ENCODE measurements at regions not wholly inside any gene's neighbourhood (a gene's known extent, or its start where the extent isn't known, plus 50 kb on each side); places are given as distances from the start of the nearest gene placed in this dataset.
"Not testable (repeated sequence)": the region's sequence is repeated elsewhere in the genome, so short reads cannot be mapped to it uniquely, and the experiment has no call there.

DNA sequence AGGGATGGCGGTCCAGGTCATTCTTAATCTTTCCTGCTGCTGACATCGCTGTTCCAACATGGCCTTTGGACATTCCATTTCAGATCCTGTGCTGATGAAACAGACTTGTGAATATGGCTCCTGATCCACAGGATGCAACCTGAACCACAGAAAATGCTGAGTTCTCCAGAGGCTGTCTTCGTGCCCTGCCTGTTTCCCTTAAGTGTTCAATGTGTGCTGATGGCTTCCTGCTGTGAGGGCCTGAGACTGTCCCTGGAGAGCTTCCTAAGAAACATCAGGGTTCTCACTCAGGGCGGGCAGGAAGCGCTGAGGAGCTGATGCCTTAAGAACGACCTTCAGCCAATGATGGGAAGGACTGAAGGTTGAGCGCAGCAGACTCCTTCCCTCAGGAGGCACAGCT, 909.4 kb downstream of the UQCRFS1 start:
- DNase-seq = no peak

DNA sequence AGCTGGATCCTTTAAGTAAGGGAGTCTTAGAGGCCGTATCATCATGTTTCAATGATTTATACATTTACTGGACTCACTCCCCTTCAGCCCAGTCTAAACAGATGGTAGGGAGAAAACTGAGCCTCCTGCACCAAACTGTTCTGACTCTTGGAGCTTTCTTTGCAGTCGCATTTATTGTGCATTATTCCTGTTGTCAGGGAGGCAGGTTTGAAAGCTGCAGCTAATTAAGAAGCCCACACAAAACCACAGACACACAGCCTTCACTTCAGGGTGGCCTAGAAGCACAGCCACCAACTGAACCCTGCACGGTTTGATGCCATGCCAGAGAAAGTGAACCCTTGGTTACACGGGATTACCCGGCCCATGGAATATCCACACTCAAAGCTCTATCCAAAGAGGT, 911.0 kb downstream of the UQCRFS1 start:
- DNase-seq = no peak

DNA sequence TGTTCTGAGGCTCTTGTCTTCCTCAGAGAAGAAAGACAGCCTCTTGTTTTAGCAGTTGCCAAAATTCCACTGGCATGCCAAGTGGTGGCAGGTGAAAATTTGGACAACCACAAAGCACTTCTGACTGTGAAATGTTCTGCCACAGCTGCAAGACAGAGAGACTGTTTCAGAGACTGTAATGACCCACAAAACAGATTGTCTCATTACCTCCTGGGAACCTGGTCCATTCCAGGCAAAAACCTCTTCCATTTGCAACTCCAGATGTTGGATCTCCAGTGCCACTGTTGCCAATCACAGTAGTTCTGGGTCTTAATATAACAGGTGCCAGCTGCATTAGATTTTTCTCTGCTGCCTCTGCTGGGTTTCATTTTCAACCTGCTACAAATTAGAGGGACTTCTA, 911.5 kb downstream of the UQCRFS1 start:
- DNase-seq = no peak

DNA sequence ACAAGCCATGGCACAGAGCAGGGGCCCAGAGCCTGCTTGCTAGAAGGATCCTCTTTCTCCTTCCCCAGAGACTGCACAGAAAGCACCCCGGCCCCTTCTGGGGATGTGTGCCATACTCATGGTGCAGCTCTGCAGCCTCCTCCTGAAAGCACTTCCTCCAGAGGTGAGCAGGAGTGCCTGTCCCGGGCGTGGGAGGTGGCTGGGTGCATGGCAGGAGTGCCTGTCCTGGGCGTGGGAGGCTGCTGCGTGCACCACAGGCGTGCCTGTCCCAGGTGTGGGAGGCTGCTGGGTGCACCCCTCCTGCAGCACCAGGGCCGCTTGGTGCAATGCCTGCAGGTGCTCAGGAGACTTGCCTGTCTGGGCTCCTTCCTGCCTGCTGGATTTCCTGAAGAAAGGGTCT, 913.3 kb downstream of the UQCRFS1 start:
- DNase-seq = no peak

DNA sequence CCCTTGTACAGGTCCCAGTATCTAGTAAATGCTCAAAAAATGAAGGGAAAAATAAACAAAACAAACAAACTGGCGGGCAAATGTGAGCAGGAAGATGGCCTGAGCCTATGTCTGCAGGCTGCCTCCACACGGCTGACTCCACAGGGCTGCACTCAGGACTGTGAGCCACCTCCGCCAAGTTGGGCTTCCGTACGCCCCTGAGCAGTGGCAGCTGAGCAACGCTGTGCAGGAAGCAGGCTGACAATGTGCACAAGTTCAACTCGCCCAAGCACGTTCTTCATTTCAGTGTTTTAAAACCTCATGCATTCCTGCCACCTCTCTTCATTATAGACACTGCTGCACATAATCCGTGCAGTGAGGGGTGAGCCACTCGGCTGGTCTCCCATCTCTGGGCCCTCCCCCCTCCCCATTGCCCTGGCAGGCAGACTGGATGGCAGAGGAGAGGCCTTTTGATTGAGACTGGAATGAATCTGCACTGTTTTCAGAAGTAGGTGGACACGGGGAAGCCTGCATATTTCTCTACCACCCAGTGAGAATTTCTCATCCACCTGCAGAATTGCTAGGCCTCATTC, 915.3 kb downstream of the UQCRFS1 start:
- no peak for DNase-seq

DNA sequence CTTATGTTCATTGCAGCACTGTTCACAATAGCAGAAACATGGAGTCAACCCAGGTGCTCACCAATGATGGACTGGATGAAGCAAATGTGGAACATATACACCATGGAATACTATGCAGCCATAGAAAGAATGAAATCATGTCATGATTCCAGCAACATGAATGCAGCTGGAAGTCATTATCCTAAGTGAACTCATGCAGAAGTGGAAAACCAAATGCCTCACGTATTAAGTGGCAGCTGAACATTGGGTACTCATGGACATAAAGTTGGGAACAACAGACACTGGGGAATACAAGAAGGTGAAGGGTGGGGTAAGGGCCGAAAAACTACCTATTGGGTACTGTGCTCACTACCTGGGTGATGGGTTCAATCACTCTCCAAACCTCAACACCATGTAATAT, 915.9 kb downstream of the UQCRFS1 start:
- DNase-seq = no peak

DNA sequence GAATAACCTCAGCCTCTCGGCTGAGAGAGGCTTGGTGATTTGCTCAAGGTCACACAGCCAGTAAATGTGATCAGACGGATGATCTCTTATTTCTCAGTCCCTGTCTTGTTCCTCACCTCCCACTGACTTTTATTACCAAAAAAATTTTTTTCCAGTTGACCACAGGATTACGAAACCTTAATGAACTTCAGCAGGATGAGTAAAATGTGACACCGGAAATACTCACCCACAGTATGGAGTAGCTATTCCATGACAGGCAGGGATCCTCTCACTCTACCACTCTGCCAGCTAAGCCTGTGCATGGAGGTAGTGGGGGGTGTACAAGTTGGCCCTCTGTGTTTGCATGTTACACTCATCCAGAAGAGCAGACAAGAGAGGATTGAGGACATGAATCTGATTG, 916.4 kb downstream of the UQCRFS1 start:
- no peak for DNase-seq

- not testable (repeated sequence) for DNase-seq
Observed at GRCh38 chr19:28294975-28295374, 918.0 kb downstream of the UQCRFS1 start.

- DNase-seq = no peak
Observed at GRCh38 chr19:28294395-28294794, 918.6 kb downstream of the UQCRFS1 start.

DNA sequence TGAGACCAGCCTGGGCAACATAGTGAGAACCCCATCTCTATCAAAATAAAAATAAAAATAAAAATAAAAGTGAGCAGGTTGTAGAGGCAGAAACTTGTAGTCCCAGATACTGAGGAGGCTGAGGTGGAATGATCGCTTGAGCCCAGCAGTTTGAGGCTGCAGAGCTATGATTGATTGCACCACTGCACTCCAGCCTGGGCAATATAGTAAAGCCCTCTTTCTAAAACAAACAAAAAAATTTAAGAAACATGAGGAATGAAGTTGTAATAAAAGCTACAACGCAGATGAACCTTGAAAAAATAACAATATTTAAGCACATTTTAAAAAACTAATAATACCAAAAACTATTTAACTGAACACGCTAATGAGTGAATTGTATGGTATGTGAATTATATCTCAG, 919.3 kb downstream of the UQCRFS1 start:
- DNase-seq = no peak

DNA sequence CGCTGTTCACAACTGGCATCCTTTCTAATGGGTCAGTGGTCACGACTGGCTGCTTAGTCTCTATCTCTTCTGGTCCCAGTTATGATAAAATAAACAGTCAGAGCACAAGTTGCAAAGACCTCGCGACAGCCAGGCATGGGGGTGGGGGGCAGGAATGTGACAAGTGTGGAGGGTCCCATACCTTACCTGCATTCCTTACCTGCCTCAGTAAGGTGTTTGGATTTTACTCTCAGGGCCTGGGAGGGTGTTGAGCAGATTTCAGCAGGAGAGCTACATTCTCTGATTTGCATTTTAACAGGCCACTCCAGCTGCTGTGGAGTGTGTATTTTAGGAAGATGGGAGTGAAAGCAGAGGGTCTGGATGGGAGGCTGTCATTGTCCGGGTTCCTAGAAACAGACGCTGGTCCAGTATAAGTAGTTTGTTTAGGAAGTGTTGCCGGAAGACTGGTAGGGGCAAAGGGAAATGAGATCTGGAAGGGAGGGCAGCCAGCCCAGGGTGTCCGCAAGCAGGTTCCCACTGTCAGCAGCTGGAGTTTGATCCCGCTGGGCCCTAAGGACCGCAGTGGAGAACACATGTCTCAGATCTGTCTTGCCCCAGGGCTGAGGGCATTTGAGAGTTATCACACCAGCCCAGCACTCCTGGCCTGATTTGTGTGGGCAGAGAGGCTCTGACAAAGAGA, 920.0 kb downstream of the UQCRFS1 start:
- no peak for DNase-seq

- DNase-seq = no peak
Observed at GRCh38 chr19:28291874-28292273, 921.1 kb downstream of the UQCRFS1 start.

- DNase-seq = no peak
Observed at GRCh38 chr19:28290963-28291657, 921.8 kb downstream of the UQCRFS1 start.

- DNase-seq = no peak
Observed at GRCh38 chr19:28289295-28290063, 923.5 kb downstream of the UQCRFS1 start.

DNA sequence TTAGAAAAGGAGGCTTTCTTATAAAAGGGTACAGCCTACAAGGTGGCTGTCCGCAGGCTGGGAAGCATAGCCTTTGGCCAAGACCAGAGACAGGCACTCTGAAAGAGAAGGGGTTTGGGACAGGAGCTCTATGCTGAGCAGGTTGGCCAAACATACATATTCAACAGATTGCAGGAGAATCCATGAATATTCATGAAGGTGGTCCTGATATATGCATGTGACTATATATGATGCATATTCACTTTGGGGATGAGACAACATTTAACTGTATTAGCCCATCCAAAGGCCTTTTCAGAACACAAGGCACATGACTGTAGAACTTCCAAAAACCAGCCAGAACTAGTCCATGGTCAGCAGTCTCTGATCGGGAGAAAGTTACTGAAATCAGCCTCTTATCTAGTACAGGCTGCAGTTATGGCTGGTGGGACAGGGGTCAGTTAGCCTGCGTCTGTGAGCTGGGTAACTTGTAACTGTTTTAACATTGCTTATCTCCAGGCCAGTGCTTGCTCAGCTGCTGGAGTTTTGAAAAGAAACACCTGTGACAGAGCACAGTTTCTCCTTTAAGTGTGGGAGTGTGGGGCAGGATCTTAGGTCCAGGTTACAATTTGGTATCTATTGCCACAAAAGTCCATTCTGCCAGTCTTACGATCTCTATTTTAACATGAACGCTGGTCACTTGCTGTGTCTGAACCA, 924.2 kb downstream of the UQCRFS1 start:
- no peak for DNase-seq

- DNase-seq = no peak
Observed at GRCh38 chr19:28285917-28286316, 927.0 kb downstream of the UQCRFS1 start.

- DNase-seq = no peak
Observed at GRCh38 chr19:28285078-28285477, 927.9 kb downstream of the UQCRFS1 start.

DNA sequence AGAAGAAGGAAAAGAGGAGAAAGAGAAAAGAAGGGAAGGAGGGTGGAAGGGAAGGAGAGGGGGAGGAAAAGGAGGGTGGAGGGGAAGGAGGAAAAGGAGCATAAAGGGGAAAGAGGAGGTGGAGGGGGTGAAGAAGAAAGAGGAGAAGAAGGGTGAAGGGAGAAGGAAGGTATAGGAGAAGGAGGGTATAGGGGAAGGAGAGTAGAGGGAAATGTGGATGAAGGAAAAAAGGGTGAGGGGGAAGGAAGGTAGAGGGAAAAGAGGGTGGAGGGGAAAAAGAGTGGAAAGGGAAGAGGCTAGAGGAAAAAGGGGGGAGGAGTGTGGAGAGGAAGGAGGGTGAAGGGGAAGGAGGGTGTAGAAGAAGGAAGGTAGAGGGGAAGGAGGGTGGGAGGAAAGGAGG, 928.6 kb downstream of the UQCRFS1 start:
- no peak for DNase-seq

DNA sequence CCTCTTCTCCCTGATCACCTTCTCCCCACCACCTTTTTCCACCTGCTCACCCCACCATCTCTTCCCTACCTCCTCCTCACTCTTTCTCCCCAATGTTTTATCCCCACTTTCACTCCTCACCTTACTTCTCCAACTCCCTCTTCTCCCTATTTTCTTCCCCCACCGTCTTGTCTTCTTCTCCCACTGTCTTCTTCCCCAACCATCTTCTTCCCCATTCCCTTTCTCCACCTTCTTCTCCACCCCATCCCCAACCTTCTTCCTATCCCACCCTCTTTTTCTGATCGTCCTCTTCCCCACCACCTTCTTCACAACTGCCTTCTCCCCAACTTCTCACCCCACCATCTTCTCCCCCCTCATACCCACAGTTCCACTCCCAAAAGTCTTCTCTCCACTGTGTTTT, 929.4 kb downstream of the UQCRFS1 start:
- DNase-seq = no peak

DNA sequence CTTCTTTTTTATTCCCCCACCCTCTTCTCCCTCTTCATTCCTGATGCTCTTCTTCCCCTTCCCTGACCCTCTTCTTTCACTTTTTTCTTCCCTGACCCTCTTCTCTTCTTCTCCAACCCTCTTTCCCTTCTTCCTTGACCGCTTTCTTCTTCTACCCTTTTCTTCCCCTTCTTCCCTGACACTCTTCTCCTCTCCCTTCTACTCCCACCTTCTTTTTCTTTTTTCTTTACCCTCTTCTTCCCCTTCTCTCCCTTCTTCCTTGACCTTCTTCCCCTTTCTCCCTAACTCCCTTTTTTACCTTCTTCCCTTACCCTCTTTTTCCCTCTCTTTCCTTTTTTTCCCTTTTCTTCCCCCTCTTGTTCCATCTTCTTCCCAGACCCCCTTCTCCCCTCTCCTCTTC, 931.3 kb downstream of the UQCRFS1 start:
- no peak for DNase-seq

- DNase-seq = no peak
Observed at GRCh38 chr19:28264556-28264955, 948.4 kb downstream of the UQCRFS1 start.

DNA sequence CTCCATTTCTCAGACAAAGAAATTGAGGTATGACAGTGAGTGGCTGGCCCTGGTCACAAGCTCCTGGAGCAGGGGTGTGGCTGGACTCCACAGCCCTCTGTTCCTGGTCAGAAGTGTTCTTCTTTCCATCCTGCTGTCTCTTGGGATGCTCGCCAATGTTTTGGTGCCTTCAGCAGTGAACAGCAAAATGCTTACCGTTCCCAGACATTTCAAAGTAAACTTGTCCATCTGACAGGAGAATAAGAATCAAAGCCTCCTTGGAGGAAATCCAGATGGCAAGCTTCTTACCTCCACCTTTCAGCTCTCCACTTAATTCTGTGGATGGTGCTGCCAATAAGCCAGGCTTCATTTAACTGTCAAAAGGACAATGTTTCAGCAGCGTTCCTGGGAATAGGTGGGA, 954.1 kb downstream of the UQCRFS1 start:
- no peak for DNase-seq

GRCh38 chr19:28257396-28257795, 955.6 kb downstream of the UQCRFS1 start:
- DNase-seq = no peak
